Motor neuron (in vitro differentiated cells): ENCODE measurements at regions not wholly inside any gene's neighbourhood (a gene's known extent, or its start where the extent isn't known, plus 50 kb on each side); places are given as distances from the start of the nearest gene placed in this dataset.
A peak's percentile ranks its signal among the peaks of the same experiment; 100 is the strongest.

ENCODE experiments used
- ATAC-seq, 8 experiments: fragments of 200-7000 bp; cut with Tn5 transposase; replicated peaks in 6 of 8; 2 replicates each; pipeline ENCODE4 v1.8.0; 2021; ENCODE audit warnings: mild to moderate bottlenecking in 8 of 8, moderate library complexity in 8 of 8
- H3K27ac ChIP-seq, 2 donors: fragments of 250-450 bp; sonication (Bioruptor Pico); 2 replicates each; pipeline ENCODE4 v1.9.0; 2021; ENCODE audit warnings: antibody characterized with exemption in 2 of 2, mild to moderate bottlenecking in 2 of 2, moderate library complexity in 1 of 2
- H3K4me1 ChIP-seq, 2 donors: fragments of 250-450 bp; sonication (Bioruptor Pico); replicated peaks in 1 of 2; 2 replicates each; pipeline ENCODE4 v1.6.1; 2021; ENCODE audit warnings: antibody characterized with exemption in 2 of 2, mild to moderate bottlenecking in 2 of 2, moderate library complexity in 1 of 2
- H3K4me3 ChIP-seq, 5 donors: fragments of 250-450 bp; sonication (Bioruptor Pico); 2 replicates each; pipeline ENCODE4 v1.9.0; 2021; ENCODE audit warnings: antibody characterized with exemption in 5 of 5, mild to moderate bottlenecking in 5 of 5, moderate library complexity in 4 of 5
- WGBS, 10 experiments: fragments of 450-650 bp; shearing (Covaris generic); methylation state at CpG; one replicate each; pipeline ENCODE4 v1.0.0; 2022; 5-methylcytosine and 5-hydroxymethylcytosine counted together
- in situ Hi-C, 9 experiments: fragments of 400-800 bp; cut with MboI; loops; one replicate each; pipeline ENCODE4 v1.15.0; 2021; ENCODE audit warnings: low sequenced_read_pairs in 9 of 9, low pct_unique_long_range_greater_than_20kb in 2 of 9; ENCODE audit not compliant: unreplicated experiment in 9 of 9

DNA sequence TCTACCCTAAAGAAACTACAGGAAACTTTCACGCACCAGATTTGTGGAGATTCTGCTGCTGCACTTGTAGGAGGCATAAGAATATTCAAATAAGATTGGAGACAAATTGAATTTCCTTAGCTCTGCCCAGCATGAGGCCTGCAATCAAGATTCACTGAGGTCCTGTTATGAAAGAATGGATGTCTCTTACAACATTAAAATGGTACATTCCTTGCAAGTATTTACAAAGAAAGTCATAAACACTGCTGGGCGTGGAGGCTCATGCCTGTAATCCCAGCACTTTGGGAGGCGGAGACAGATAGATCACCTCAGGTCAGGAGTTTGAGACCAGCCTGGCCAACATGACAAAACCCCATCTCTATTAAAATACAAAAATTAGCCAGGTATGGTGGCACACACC lies 74.0 kb upstream of the MAP3K4 start:
- ATAC-seq = peak in 3 of 8 experiments; percentile 66 to 88 (median 72)
- Histone ChIP-seq H3K4me3 (no peak overlapping the region), H3K27ac (no peak overlapping the region), H3K4me1 (no peaks in the 10 kb centered on the region)
- in situ Hi-C loops = no loop called here
- WGBS, 10 experiments = 53 to 100% (median 79%) methylated on average over 1 to 3 of the region's 3 CpGs; no CpG with 5 or more reads in 2 of the 10 experiments

DNA sequence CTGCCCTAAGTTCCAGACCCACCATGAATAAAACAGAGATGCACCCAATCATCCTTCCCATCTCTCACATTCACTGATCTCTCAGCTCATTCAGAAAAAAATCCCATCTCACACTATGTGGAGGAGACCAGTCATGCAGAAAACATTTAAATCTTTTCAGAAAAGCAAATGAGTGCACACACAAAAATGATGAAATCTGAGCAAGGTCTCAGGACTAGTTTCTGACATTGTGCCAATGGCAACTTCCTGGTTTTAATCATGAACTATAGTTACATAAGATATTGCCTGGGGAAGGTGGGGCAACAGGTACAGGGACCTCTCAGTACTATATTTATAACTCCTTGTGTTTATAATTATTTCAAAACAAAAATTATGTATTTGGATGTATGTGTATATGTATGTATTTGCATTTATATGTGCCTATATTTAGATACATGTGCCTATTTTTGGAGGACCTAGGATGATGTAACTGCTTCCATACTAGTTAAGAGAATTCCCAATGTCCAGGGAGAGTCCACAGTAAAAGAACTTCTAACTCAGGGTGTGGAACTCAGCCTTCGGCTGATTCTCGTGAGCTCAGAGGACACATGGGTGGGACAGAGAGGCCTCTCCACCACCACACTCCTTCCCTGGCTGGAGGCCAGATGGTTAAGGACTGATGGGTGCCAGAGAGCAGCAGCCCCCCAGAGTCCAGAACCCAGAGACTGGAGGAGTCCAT lies 71.7 kb upstream of the MAP3K4 start:
- 17 to 100% (median 50%) methylated on average over 1 to 2 of the region's 2 CpGs; no CpG with 5 or more reads in 6 of the 10 experiments for WGBS, 10 experiments
- no peak overlapping the region for H3K27ac ChIP-seq
- no peak overlapping the region for H3K4me3 ChIP-seq
- in situ Hi-C loops = no loop called here
- peak in 3 of 8 experiments; percentile 69 to 84 (median 84) for ATAC-seq
- H3K4me1 ChIP-seq = no peaks in the 10 kb centered on the region

DNA sequence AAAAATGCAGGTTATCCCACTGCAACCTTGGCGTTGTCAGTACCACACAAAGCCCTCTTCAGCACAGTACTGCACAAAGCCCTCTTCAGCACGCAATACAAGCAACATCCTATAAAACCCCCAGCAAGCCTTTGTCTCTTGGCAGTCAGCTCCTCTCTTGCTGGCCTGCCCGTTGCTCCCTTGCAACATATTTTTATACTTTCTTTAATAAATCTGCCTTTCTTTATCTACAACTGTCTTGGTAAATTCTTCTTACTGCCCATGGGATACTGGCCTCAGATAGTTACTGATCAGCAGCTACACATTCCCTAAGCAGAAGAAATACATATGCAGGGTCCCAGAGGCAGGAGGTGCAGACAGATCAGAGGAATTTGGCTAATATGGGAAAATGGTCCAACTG lies 70.5 kb upstream of the MAP3K4 start:
- H3K4me1 ChIP-seq = no peaks in the 10 kb centered on the region
- no peak overlapping the region for H3K4me3 ChIP-seq
- no peak for ATAC-seq
- 35 to 87% (median 75%) methylated on average over 1 to 3 of the region's 3 CpGs; no CpG with 5 or more reads in 2 of the 10 experiments for WGBS, 10 experiments
- no peak overlapping the region for H3K27ac ChIP-seq
- in situ Hi-C loops = no loop called here

DNA sequence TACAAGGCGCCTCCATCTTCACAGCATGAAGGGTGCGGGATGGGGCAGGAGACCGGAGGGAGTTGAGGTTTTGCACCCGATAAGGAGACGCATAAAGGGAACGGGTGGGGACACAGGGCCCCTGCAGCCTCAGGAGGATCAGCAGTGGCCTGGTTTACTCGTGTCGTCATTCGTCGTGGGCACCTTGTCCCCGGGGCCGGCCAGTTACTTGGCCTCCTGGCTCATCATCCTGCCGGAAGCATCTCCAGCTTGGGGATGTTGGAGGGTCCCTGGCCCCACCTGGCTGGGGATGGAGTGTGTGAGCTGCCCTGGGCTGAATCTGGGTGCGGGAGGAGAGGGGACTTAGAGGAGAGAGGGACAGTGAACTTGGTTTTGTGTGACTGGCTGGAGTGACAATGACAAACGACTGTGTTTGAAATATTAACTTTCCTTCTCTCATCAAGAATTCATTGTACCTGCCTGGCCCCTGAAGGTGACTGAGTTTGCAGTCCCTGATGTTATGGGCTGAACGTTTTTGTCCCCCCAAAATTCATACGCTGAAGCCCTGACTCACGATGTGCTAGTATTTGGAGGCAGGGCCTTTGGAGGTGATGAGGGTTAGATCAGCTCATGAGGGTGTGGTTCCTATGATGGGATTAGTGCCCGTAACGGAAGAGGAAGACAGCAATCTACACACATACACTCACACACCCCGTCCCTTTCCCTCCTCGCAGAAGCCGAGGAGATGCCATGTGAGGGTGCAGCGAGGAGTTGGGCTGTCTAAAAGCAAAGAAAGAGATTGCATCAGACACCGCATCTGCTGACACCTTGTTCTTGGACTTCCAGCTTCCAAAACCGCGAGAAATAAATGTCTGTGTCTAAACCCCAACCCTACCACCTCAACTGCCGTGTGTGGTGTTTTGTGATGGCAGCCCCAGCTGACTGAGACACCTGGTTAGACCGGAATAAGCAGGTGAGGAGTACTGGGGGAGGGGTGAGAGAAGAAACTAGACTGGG lies 65.0 kb upstream of the MAP3K4 start:
- 50 to 100% (median 88%) methylated on average over 1 to 12 of the region's 29 CpGs; no CpG with 5 or more reads in 2 of the 10 experiments for WGBS, 10 experiments
- Histone ChIP-seq H3K27ac (no peak overlapping the region), H3K4me3 (no peak overlapping the region), H3K4me1 (peaks cover 0 to 7% of the 10 kb centered on the region in 2 donors)
- in situ Hi-C loops = loop anchor here in 8 of 9 experiments (25.0 kb wide), 2 partner anchors 161 to 436 kb away; no protein-coding TSS in a partner anchor
- no peak for ATAC-seq

DNA sequence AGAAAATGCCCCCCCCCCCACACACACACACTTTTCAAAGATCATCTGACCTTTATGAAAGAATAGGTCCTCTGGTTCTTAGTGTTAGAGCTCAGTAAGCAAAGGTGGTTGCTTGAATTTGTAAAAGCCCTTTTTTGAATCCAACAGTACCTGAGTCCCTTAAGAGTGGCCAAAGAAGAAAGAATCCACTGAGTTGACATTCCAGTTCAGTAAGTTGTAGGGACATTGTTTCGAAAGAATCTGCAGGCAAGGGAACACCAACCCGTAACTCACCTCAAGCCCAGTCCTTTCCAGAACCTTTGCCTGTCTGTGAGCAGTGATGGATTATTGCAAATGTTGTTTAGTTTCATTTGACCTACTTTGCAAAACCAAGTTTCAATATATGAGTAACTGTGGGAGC lies 64.2 kb upstream of the MAP3K4 start:
- peaks cover 0 to 7% of the 10 kb centered on the region in 2 donors for H3K4me1 ChIP-seq
- H3K4me3 ChIP-seq = no peak overlapping the region
- no peak overlapping the region for H3K27ac ChIP-seq
- in situ Hi-C loops = loop anchor here in 8 of 9 experiments (25.0 kb wide), 2 partner anchors 160 to 435 kb away; no protein-coding TSS in a partner anchor
- no peak for ATAC-seq
- 40 to 100% (median 94%) methylated on average over 1 to 2 of the region's 2 CpGs; no CpG with 5 or more reads in 5 of the 10 experiments for WGBS, 10 experiments

DNA sequence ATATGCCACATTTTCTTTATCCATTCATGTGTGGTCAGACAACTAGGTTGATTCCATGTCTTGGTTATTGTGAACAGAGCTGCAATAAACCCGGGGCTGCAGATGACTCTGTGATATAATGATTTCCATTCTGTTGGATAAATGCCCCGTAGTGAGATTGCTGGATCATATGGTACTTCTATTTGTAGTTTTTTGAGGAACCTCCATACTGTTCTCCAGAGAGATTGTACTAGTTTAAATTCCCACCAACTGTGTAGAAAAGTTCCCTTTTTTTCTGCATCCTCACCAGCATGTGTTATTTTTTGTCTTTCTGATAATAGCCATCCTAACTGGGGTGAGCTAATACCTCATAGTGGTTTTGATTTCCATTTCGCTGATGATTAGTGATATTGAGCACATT lies 62.2 kb upstream of the MAP3K4 start:
- no peak for ATAC-seq
- Histone ChIP-seq H3K4me1 (peaks cover 0 to 7% of the 10 kb centered on the region in 2 donors), H3K4me3 (no peak overlapping the region), H3K27ac (no peak overlapping the region)
- in situ Hi-C loops = loop anchor here in 8 of 9 experiments (25.0 kb wide), 2 partner anchors 158 to 433 kb away; no protein-coding TSS in a partner anchor
- WGBS, 10 experiments = 0 to 96% (median 53%) methylated on average over 1 to 3 of the region's 3 CpGs; no CpG with 5 or more reads in 2 of the 10 experiments

DNA sequence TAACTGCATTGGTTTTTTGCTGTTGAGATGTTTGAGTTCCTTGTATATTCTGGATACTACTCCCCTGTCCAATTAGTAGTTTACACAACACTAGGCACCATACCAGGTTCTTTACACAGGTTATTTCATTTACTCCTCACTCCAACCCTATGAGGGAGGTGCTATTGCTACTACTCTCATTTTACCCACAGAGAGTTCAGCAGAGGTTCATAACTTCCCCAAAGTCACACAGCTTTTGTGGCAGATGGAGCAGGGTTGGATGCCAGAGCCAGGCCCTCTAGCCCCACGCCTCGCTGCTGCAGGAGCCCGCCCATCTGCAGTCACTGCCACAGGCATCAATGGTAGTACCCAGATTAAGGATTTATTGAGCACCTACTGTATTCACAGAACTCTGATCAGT lies 61.7 kb upstream of the MAP3K4 start:
- no peak overlapping the region for H3K27ac ChIP-seq

DNA sequence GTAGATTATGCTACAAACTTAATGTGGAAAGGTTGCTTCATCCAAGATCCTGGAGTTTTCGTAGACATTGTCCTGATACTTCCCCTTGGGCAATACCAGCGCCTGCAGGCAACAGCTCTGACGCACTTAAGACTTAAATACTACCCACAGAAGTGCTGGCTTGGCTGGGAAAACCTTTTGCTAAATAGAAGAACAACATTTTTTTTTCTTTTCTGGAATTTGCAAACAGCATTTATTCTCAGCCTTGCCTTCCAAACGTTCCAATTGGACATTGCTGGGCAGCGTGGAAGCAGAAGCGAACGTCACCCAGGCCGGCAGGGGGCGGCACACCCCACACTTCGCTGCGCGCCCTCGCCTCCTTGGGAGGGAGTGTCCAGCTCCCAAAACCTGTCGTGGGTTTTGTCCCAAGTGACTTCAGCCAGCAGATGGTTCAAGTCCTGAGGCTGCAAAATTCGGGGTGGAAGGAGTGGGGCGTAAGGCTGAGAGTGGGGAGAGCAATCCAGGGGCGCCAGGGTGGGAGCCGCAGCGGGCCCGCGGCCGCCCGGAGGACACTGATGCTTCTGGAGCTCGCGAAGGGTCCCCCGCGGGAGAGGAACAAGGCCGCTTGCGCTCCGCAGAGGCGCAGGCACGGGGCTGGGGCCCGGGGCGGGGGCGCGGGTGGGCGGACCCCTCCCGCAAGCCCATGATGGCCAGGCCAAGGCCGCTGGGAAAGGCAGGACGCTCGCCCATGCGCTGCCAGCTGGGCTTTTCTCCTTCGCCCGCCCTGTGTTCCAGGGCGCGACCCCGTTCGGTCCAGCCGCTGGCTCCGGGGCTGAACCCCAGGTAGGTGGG lies 60.8 kb upstream of the MAP3K4 start:
- H3K4me3 ChIP-seq = peak overlapping the region; percentile 45 to 72 (median 47)
- 0 to 30% (median 6%) methylated on average over 1 to 20 of the region's 50 CpGs; no CpG with 5 or more reads in 2 of the 10 experiments for WGBS, 10 experiments
- ATAC-seq = peak; percentile 96 to 99 (median 97)
- no peak overlapping the region for H3K27ac ChIP-seq
- peaks cover 0 to 7% of the 10 kb centered on the region in 2 donors for H3K4me1 ChIP-seq
- in situ Hi-C loops = loop anchor here (10.0 to 25.0 kb wide), 3 partner anchors 157 to 444 kb away; no protein-coding TSS in a partner anchor

More for the DNA sequence above, 61.7 kb upstream of the MAP3K4 start:
- Histone ChIP-seq H3K4me3 (no peak overlapping the region), H3K4me1 (peaks cover 0 to 7% of the 10 kb centered on the region in 2 donors)
- 0 to 92% (median 90%) methylated on average over 1 to 2 of the region's 3 CpGs; no CpG with 5 or more reads in 7 of the 10 experiments for WGBS, 10 experiments
- in situ Hi-C loops = loop anchor here (10.0 to 25.0 kb wide), 3 partner anchors 157 to 445 kb away; no protein-coding TSS in a partner anchor
- ATAC-seq = no peak

DNA sequence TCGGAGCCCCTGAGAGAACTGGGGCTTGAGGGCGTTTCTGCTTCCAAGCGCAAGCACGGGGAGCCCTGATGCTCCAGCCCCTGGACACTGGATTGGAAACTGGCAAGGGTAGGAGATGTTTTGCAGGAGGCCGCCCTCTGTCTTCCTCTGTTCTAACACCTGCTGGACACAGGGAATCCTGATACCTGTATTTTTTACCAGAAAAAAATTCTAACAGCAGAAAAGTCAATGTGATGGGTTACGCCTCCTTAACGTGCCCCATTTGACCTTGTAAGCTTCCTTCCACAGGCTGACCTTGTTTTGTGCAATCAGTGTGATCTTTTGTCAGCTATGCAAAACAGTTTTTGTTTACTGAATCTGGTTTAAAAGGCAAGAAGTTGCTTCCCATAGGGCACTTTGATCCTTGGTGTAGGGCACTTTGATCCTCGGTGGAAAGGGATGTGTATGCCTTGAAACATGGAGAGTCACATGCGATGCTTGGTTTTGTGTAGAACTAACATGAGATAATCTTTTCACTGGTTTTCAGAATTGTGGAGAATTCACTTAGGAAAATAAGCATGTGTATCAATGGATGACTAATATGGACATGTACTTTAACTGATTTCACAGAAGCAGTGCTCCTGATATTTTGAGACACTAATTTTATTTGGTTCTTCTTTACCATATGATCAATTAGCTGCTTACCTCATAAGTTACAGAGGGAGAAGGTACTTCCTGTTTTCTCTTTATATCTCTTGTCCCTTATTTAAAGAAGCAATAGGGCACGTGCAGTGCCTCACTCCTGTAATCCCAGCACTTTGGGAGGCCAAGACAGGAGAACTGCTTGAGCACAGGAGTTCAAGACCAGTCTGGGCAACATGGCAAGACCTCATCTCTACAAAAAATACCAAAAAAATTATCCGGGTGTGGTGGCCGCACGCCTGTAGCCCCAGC lies 59.9 kb upstream of the MAP3K4 start:
- Histone ChIP-seq H3K4me3 (peak overlapping the region; percentile 45 to 72 (median 47)), H3K4me1 (peaks cover 0 to 7% of the 10 kb centered on the region in 2 donors), H3K27ac (no peak overlapping the region)
- in situ Hi-C loops = loop anchor here (10.0 to 25.0 kb wide), 3 partner anchors 156 to 443 kb away; no protein-coding TSS in a partner anchor
- peak in 2 of 8 experiments; percentile 17 to 32 for ATAC-seq
- WGBS, 10 experiments = 43 to 86% (median 79%) methylated on average over 1 to 9 of the region's 13 CpGs; no CpG with 5 or more reads in 1 of the 10 experiments

DNA sequence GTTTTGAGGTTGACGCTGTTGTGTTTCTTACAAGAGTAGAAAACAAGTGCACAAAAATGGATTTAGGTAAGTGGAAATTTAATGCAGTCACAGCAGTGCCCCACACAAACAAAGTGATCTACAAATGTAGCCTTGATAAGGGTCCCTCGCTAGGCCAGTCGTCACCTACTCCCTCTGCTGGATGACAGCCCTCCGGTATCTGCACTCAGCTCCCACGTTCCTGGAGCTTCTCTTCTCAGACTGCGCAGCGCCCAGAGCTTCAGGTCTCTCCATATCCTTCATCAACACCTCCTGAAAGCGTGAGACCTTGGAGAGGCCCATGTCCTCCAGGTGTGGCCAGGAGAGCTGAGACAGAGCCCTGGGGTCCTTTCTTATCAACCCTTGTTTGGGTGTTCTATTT lies 58.3 kb upstream of the MAP3K4 start:
- no peak for ATAC-seq
- in situ Hi-C loops = loop anchor here (10.0 to 25.0 kb wide), 3 partner anchors 154 to 442 kb away; no protein-coding TSS in a partner anchor
- Histone ChIP-seq H3K4me3 (no peak overlapping the region), H3K4me1 (peaks cover 0 to 7% of the 10 kb centered on the region in 2 donors), H3K27ac (no peak overlapping the region)
- 78 to 100% (median 94%) methylated on average over 1 to 6 of the region's 8 CpGs; no CpG with 5 or more reads in 3 of the 10 experiments for WGBS, 10 experiments

DNA sequence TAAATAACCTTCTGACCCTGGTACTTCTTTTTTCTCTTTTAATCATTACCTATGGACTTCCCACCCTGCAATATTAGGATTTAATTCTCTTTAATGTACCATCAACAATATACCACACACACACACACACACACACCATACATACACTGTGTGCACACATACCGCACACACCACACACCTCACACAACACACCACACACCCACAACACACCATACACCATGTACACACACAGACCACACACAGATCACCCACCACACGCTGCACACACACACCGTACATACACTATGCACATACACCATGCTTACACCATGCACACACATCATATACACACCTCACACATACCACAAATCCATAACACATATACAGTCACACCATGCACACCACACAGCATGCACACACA lies 57.4 kb upstream of the MAP3K4 start:
- WGBS, 10 experiments = 68 to 100% (median 100%) methylated on average over 1 to 2 of the region's 3 CpGs; no CpG with 5 or more reads in 4 of the 10 experiments
- Histone ChIP-seq H3K27ac (no peak overlapping the region), H3K4me1 (peaks cover 0 to 7% of the 10 kb centered on the region in 2 donors), H3K4me3 (no peak overlapping the region)
- ATAC-seq = no peak
- in situ Hi-C loops = loop anchor here (10.0 to 25.0 kb wide), 3 partner anchors 153 to 441 kb away; no protein-coding TSS in a partner anchor
